GM21381 (cell line): ENCODE measurements at regions not wholly inside any gene's neighbourhood (a gene's known extent, or its start where the extent isn't known, plus 50 kb on each side); places are given as distances from the start of the nearest gene placed in this dataset.

Source experiments
- ATAC-seq: cut with Tn5 transposase; IDR thresholded peaks from one replicate; pipeline ENCODE4 v1.9.1; 2021; ENCODE audit warnings: mild to moderate bottlenecking, moderate library complexity; ENCODE audit not compliant: unreplicated experiment

GRCh38 chr16:89043636-89044417 is 49.8 kb upstream of the ACSF3 start:
- no peak for ATAC-seq
